ENCODE measurements at regions not wholly inside any gene's neighbourhood (a gene's known extent, or its start where the extent isn't known, plus 50 kb on each side); places are given as distances from the start of the nearest gene placed in this dataset.

- Mint-ChIP-seq H3K4me1 (no peaks in the 10 kb centered on the region), H3K27me3 (ENCODE audit: low read depth) (no peaks in the 10 kb centered on the region), H3K36me3 (ENCODE audit: low read depth) (peaks cover 3% of the 10 kb centered on the region), H3K27ac (ENCODE audit: unreplicated experiment) (no peak overlapping the region), H3K4me3 (no peak overlapping the region), H3K9me3 (peaks cover 4% of the 10 kb centered on the region)
- DNase-seq (ENCODE audit: low read depth, low spot score), result no peak
- TF ChIP-seq, protein P1, sequence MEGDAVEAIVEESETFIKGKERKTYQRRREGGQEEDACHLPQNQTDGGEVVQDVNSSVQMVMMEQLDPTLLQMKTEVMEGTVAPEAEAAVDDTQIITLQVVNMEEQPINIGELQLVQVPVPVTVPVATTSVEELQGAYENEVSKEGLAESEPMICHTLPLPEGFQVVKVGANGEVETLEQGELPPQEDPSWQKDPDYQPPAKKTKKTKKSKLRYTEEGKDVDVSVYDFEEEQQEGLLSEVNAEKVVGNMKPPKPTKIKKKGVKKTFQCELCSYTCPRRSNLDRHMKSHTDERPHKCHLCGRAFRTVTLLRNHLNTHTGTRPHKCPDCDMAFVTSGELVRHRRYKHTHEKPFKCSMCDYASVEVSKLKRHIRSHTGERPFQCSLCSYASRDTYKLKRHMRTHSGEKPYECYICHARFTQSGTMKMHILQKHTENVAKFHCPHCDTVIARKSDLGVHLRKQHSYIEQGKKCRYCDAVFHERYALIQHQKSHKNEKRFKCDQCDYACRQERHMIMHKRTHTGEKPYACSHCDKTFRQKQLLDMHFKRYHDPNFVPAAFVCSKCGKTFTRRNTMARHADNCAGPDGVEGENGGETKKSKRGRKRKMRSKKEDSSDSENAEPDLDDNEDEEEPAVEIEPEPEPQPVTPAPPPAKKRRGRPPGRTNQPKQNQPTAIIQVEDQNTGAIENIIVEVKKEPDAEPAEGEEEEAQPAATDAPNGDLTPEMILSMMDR (conservative IDR thresholded peaks at IDR 0.05), result no peak
Observed at GRCh38 chr7:17617380-17617779, 318.9 kb downstream of the AHR start.

- H3K4me1 Mint-ChIP-seq, result no peaks in the 10 kb centered on the region
- no peak overlapping the region for H3K27ac Mint-ChIP-seq (ENCODE audit: unreplicated experiment)
- peaks cover 4% of the 10 kb centered on the region for H3K9me3 Mint-ChIP-seq
- DNase-seq (ENCODE audit: low read depth, low spot score), result no peak
- peaks cover 3% of the 10 kb centered on the region for H3K36me3 Mint-ChIP-seq (ENCODE audit: low read depth)
- no peaks in the 10 kb centered on the region for H3K27me3 Mint-ChIP-seq (ENCODE audit: low read depth)
- TF ChIP-seq, protein P1 (conservative IDR thresholded peaks at IDR 0.05), result no peak
- H3K4me3 Mint-ChIP-seq, result no peak overlapping the region
Observed at GRCh38 chr7:17617857-17618651, 319.6 kb downstream of the AHR start.

GRCh38 chr7:17618652-17618974 is 320.2 kb downstream of the AHR start:
- Mint-ChIP-seq H3K9me3 (peaks cover 4% of the 10 kb centered on the region), H3K4me1 (no peaks in the 10 kb centered on the region), H3K27me3 (ENCODE audit: low read depth) (no peaks in the 10 kb centered on the region), H3K27ac (ENCODE audit: unreplicated experiment) (no peak overlapping the region), H3K36me3 (ENCODE audit: low read depth) (peaks cover 3% of the 10 kb centered on the region), H3K4me3 (no peak overlapping the region)
- no peak for DNase-seq (ENCODE audit: low read depth, low spot score)
- TF ChIP-seq, protein P1 (conservative IDR thresholded peaks at IDR 0.05), result no peak

GRCh38 chr7:17619196-17619818 is 320.9 kb downstream of the AHR start:
- Mint-ChIP-seq H3K27me3 (ENCODE audit: low read depth) (no peaks in the 10 kb centered on the region), H3K9me3 (peaks cover 4% of the 10 kb centered on the region), H3K36me3 (ENCODE audit: low read depth) (peaks cover 3% of the 10 kb centered on the region), H3K4me3 (no peak overlapping the region), H3K27ac (ENCODE audit: unreplicated experiment) (no peak overlapping the region), H3K4me1 (no peaks in the 10 kb centered on the region)
- TF ChIP-seq, protein P1 (conservative IDR thresholded peaks at IDR 0.05), result no peak
- no peak for DNase-seq (ENCODE audit: low read depth, low spot score)

- Mint-ChIP-seq H3K27me3 (ENCODE audit: low read depth) (no peaks in the 10 kb centered on the region), H3K9me3 (no peaks in the 10 kb centered on the region), H3K4me1 (no peaks in the 10 kb centered on the region), H3K4me3 (no peak overlapping the region), H3K36me3 (ENCODE audit: low read depth) (no peaks in the 10 kb centered on the region), H3K27ac (ENCODE audit: unreplicated experiment) (no peak overlapping the region)
- no peak for DNase-seq (ENCODE audit: low read depth, low spot score)
- TF ChIP-seq, protein P1 (conservative IDR thresholded peaks at IDR 0.05), result no peak
Observed at GRCh38 chr7:17620566-17620965, 319.7 kb downstream of the SNX13 start.

All from neural crest cell (in vitro differentiated cells).